ENCODE measurements at regions not wholly inside any gene's neighbourhood (a gene's known extent, or its start where the extent isn't known, plus 50 kb on each side); places are given as distances from the start of the nearest gene placed in this dataset.

GRCh38 chr7:53252539-53252938 lies 217.1 kb downstream of the POM121L12 start:
- TF ChIP-seq CTCF (IDR thresholded peaks at IDR 0.05): no peak
- TF ChIP-seq EP300 (IDR thresholded peaks at IDR 0.05): no peak
- TF ChIP-seq POLR2A (IDR thresholded peaks at IDR 0.05): no peak
